Posterior cingulate gyrus (tissue), 11 donors: ENCODE measurements at regions not wholly inside any gene's neighbourhood (a gene's known extent, or its start where the extent isn't known, plus 50 kb on each side); places are given as distances from the start of the nearest gene placed in this dataset.
A peak's percentile ranks its signal among the peaks of the same experiment; 100 is the strongest.

Experiments
- DNase-seq, 10 donors: peaks; one replicate each; pipeline versions ENCODE4 v3.0.0 to v3.0.0-alpha.2; 2020 to 2021; ENCODE audit warnings: mixed read lengths in 3 of 10
- intact Hi-C: fragments of 100-400 bp; cut with DNase I; formaldehyde crosslinking; loops from one replicate; pipeline ENCODE4 v1.15.1; 2023

GRCh38 chr3:120838441-120839091 is 69.4 kb upstream of the STXBP5L start:
- intact Hi-C loops = no loop called here
- DNase-seq = no peak

DNA sequence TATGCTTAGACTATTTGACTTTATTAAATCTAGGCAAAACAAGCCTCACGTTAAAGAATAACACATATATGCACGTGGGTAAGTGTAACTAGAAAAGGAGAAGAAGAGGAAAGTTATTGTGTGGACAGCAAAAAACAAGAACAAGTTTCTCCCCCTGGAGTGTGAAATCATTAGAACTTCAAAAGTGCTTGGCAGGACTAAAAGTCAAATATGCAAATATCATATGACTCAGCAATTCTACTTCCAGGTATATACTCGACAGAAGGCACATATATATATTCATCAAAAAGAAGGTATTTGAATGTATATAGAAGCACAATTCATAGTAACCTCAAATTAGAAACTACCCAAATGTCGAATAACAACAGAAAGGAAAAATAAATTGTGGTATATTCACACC is 68.9 kb upstream of the STXBP5L start:
- intact Hi-C loops = no loop called here
- no peak for DNase-seq

- DNase-seq = no peak
- intact Hi-C loops = no loop called here
Measured at GRCh38 chr3:120841264-120841663, 66.7 kb upstream of the STXBP5L start.

- intact Hi-C loops = no loop called here
Measured at GRCh38 chr3:120846073-120846472, 61.9 kb upstream of the STXBP5L start.

GRCh38 chr3:120848503-120848902 is 59.5 kb upstream of the STXBP5L start:
- no peak for DNase-seq
- intact Hi-C loops = no loop called here

More at GRCh38 chr3:120846073-120846472, 61.9 kb upstream of the STXBP5L start:
- no peak for DNase-seq

- DNase-seq = no peak
- intact Hi-C loops = no loop called here
Measured at GRCh38 chr3:120850381-120851295, 57.4 kb upstream of the STXBP5L start.

DNA sequence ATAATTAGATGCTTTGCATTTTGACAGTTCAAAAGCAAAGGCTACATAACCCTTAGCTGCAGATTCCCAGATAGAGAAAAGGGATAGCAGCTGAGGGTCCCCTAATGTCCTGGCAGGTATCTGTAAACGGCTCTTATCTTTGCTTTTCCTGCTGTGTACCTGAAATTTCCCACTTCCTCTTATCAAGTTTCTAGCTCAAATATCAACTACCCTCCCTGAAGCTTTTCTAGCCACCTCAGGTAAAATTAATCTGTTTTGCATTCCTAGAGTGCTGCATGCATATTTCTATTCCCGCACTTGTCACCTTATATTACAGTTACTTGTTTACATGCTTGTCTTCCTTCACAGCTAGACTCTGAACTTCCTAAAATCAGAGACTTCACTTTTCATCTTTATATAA is 55.6 kb upstream of the STXBP5L start:
- no peak for DNase-seq
- intact Hi-C loops = no loop called here

DNA sequence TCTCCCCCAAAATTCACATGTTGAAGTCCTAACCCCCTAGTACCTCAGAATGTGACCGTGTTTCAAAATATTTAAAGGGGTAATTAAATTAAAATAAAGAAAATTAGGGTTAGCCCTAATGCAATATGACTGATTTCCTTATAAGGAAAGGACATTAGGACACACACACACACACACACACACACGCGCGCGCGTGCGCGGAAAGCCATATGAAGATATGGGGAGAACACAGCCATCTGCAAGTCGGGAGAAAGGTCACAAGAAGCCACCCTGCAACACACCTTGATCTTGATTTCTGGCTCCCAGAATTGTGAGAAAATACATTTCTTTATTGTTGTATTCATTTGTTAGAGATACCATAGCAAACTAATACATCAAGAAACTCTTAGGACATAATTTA is 54.6 kb upstream of the STXBP5L start:
- intact Hi-C loops = no loop called here
- no peak for DNase-seq

DNA sequence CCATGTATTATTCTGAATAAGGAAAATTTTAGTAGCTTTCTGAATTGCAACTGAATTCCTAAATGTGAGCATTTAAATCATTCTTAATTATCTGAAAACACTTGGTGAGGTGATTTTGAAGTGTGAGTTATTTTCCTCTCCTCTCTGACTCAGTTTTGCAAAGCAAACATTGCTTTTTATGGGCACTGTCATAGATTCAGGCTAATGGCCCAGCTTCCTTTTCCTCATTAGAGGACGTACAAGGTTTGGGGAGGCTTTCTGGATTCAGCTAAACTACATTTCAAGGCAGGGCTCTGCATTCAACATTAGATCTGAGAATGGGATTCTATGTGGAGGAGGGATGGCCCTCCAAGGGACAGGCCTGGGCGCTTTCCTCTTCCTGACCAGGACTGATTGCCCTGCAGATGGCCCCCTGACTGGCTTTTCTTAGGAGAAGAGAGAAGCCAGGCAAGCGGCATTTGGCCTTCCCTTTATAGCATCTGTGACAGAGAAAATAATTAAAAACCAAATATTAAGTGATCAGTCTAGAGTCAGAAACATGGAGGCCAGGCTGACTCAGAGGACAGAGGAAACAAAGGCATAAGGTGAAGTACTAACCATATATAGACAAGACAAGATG is 53.0 kb upstream of the STXBP5L start:
- intact Hi-C loops = no loop called here
- no peak for DNase-seq

DNA sequence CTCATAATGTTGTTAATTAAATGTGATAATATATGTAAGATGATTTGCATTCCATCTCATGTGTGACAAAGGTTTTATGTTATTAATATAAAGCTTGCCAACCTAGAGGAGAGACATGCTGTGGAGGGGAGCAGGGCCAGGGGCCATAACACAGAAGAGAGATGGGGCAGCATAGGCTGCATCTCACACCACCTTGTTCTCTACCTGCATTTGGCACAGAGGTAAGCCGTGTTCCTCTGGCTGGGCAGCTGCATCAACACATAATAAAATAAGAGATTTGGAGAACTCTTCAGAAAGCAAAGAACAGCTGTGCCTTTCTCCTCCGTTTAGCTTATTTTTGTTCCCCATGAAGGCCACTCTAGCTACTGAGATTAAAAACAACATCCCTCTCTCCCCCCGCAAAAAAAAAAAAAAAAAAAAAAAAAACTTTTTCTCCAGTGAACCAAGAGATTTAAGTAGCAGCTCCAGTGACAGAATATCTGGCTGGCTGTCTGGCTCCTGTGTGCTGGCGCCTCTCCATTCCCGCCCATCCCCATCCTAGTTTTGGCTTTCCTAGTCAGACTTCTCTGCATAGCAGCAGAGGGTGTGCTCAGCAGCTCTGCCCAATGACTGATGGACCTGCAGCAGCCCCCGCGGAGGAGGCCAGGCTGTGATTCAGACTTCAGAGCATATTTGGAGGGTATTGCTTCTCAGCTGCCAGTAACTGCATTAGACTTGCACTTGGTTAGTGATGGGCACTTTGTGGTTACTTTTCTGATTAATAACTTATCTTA is 52.2 kb upstream of the STXBP5L start:
- DNase-seq = peak; percentile 34 to 96 (median 77)
- intact Hi-C loops = no loop called here
